Psoas muscle (tissue), 7 donors: ENCODE measurements at regions not wholly inside any gene's neighbourhood (a gene's known extent, or its start where the extent isn't known, plus 50 kb on each side); places are given as distances from the start of the nearest gene placed in this dataset.

Source experiments
- ATAC-seq, 4 donors: fragments of 200-7000 bp; cut with Tn5 transposase; one replicate each; pipeline ENCODE4 v1.9.1; 2020; ENCODE audit warnings: moderate library complexity in 3 of 4, mild to moderate bottlenecking in 2 of 4
- DNase-seq, 2 donors: peaks; one replicate each; pipeline ENCODE4 v3.0.0-alpha.2; 2020
- H3K27ac ChIP-seq: fragments of 200-600 bp; one replicate; pipeline ENCODE4 v1.8.0; 2022
- H3K27me3 ChIP-seq, 3 donors: fragments of 200-600 bp in 1 of 3; one replicate each; pipeline versions ENCODE4 v1.6.1 to v1.8.0; 2013 to 2022; ENCODE audit warnings: low read length in 2 of 3, mild to moderate bottlenecking in 2 of 3, moderate library complexity in 1 of 3; ENCODE audit not compliant: insufficient read depth in 3 of 3
- H3K36me3 ChIP-seq, 2 donors: fragments of 200-600 bp in 1 of 2; one replicate each; pipeline versions ENCODE4 v1.6.1 to v1.8.0; 2013 to 2022; ENCODE audit warnings: low read depth in 1 of 2, mild to moderate bottlenecking in 1 of 2, moderate library complexity in 1 of 2; ENCODE audit not compliant: insufficient read depth in 1 of 2
- H3K4me1 ChIP-seq: fragments of 200-600 bp; one replicate; pipeline ENCODE4 v1.8.0; 2022
- H3K4me3 ChIP-seq: fragments of 200-600 bp; one replicate; pipeline ENCODE4 v1.8.0; 2022; ENCODE audit warnings: mild to moderate bottlenecking
- H3K9me3 ChIP-seq: fragments of 200-600 bp; one replicate; pipeline ENCODE4 v1.8.0; 2022
- WGBS, 3 donors: extraction: QIAGEN DNeasy Blood & Tissue Kit; methylation state at CpG; one replicate each; pipeline versions ENCODE4 v1.1.6 to v1.1.7; 2013; 5-methylcytosine and 5-hydroxymethylcytosine counted together
- intact Hi-C, 2 donors: fragments of 100-400 bp; cut with DNase I; formaldehyde crosslinking; loops; one replicate each; pipeline versions ENCODE4 v1.11.0 to v1.14.2; 2022
- TF ChIP-seq, protein P1 (sequence below): fragments of 200-600 bp; IDR thresholded peaks from one replicate; pipeline ENCODE4 v1.8.0; 2022; ENCODE audit warnings: antibody characterized with exemption
- donor health status: healthy with polysubstance abuse.
- donor health status: DM: no; HTN: no; CAD: no; lungs with moderate emphysema.
- donor health status: Bipolar disorder and iron deficiency.
- donor health status: healthy.
- donor health status: DM: yes; HTN: yes; CAD: no.
- donor health status: DM: no; HTN: no; CAD: no.
- donor health status: DM: yes; HTN: yes; CAD: no.

DNA sequence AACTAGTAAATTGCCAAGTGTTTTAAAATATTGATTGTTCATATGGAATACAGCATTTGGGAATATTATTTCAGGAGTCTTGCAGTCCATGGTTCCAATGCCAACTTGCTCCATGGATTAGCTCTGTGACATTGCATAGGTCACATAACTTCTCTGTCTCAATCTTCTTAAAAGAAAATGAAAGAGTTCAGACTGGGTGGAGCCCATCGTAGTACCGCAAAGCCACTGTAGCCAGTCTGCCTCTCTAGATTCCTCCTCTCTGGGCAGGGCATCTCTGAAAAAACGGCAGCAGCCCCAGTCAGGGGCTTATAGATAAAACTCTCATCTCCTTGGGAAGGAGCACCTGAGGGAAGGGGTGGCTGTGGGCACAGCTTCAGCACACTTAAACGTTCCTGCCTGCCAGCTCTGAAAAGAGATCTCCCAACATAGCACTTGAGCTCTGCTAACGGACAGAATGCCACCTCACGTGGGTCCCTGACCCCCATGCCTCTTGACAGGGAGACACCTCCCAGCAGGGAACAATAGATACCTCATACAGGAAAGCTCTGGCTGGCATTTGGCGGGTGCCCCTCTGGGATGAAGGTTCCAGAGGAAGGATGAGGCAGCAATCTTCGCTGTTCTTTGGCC, 168.8 kb upstream of the CNTN4 start:
- ATAC-seq (no peak), DNase-seq (no peak)
- Histone ChIP-seq H3K27me3 (no peaks in the 10 kb centered on the region), H3K9me3 (no peaks in the 10 kb centered on the region), H3K27ac (no peak overlapping the region), H3K4me3 (no peak overlapping the region), H3K36me3 (no peaks in the 10 kb centered on the region), H3K4me1 (no peaks in the 10 kb centered on the region)
- 74 to 78% (median 75%) methylated on average over 8 of the region's 8 CpGs for WGBS, 3 donors
- intact Hi-C loops = no loop called here
- TF ChIP-seq, protein P1, sequence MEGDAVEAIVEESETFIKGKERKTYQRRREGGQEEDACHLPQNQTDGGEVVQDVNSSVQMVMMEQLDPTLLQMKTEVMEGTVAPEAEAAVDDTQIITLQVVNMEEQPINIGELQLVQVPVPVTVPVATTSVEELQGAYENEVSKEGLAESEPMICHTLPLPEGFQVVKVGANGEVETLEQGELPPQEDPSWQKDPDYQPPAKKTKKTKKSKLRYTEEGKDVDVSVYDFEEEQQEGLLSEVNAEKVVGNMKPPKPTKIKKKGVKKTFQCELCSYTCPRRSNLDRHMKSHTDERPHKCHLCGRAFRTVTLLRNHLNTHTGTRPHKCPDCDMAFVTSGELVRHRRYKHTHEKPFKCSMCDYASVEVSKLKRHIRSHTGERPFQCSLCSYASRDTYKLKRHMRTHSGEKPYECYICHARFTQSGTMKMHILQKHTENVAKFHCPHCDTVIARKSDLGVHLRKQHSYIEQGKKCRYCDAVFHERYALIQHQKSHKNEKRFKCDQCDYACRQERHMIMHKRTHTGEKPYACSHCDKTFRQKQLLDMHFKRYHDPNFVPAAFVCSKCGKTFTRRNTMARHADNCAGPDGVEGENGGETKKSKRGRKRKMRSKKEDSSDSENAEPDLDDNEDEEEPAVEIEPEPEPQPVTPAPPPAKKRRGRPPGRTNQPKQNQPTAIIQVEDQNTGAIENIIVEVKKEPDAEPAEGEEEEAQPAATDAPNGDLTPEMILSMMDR = no peak

DNA sequence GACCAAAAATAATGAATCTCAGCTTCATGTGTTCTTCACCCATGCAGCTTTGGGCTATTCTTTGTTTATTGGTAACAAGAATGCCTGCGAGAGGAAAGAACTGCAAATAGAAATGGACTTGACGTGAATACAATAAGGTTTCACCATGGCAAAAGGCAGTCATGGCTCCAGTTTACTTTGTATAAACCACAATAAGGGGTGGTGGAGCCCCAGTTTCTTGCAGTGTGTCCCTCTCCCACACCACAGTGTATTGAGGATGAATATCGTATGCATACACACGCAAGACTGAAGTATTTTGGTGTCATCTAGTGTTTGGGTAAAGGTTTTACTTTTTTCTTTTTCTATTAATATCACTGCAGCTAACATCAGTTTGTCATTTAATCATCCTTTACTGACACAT, 159.7 kb upstream of the CNTN4 start:
- TF ChIP-seq, protein P1 = no peak
- 82 to 85% (median 84%) methylated on average over 4 of the region's 4 CpGs for WGBS, 3 donors
- intact Hi-C loops = no loop called here

DNA sequence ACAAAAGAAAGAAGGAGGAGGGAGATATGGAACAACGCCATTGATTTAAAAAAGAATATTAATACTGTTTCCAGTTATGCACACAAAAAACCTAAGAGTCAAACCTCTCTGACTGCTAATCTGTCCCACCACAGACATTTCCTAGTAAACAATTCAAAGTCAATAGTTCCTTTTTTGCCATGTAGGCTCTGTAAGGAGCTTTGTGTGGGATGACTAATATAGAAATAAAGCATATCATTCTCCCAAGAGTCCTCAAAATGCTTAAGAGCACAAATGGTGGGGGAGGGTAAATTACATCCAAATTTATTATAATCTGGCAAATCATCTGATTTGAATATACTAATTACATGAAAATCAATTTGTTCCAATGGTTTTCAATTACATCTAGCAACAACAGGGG, 155.9 kb upstream of the CNTN4 start:
- H3K36me3 ChIP-seq = no peaks in the 10 kb centered on the region
- no peaks in the 10 kb centered on the region for H3K4me1 ChIP-seq
- intact Hi-C loops = no loop called here
- 79 to 93% (median 84%) methylated on average over 1 of the region's 1 CpG for WGBS, 3 donors
- DNase-seq = no peak
- H3K9me3 ChIP-seq = no peaks in the 10 kb centered on the region
- H3K27ac ChIP-seq = no peak overlapping the region
- no peak overlapping the region for H3K4me3 ChIP-seq
- TF ChIP-seq, protein P1 = no peak
- H3K27me3 ChIP-seq = no peaks in the 10 kb centered on the region
- ATAC-seq = no peak

More for the DNA sequence above, 159.7 kb upstream of the CNTN4 start:
- H3K9me3 ChIP-seq = no peaks in the 10 kb centered on the region
- DNase-seq = no peak
- no peaks in the 10 kb centered on the region for H3K4me1 ChIP-seq
- no peaks in the 10 kb centered on the region for H3K27me3 ChIP-seq
- no peak overlapping the region for H3K4me3 ChIP-seq
- H3K27ac ChIP-seq = no peak overlapping the region
- no peak for ATAC-seq
- H3K36me3 ChIP-seq = no peaks in the 10 kb centered on the region

DNA sequence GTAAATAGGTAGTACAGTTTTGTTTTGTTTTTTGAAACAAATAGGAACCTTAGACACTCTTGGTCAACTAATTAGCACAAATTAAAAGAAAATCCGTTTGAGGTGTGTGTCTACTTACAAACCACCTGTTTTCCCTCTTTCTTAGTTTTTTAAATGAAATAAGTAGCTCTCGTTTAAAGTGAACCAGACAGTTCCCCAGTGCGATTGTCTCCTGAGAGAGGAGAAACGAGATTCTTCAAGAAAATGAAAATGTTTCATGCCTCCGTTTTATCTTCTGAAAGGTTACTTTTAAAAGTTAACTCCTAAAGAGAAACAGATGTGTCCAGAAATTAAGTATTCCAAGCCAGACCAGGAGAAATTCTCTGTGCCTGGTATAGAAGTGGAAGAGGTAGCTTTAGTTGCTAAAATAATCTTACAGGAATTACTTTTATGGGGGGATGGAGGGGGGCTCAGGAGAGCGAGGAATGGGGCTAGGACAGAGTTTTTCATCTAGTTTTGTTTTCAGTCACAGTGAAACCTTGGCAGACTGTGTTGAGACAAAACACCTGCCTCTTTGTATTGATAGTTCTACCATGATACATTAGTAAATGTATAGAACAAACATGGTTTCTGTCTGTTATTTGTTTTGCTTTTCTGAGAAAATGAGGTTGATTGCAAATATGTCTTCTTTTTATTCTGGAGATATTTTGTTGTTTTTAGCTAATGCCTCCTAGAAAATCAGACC, 155.1 kb upstream of the CNTN4 start:
- ATAC-seq = no peak

More for the DNA sequence above, 155.1 kb upstream of the CNTN4 start:
- intact Hi-C loops = no loop called here
- H3K4me3 ChIP-seq = no peak overlapping the region
- no peaks in the 10 kb centered on the region for H3K27me3 ChIP-seq
- DNase-seq = no peak
- no peaks in the 10 kb centered on the region for H3K9me3 ChIP-seq
- TF ChIP-seq, protein P1 = no peak
- no peaks in the 10 kb centered on the region for H3K36me3 ChIP-seq
- WGBS, 3 donors = 27 to 36% (median 33%) methylated on average over 6 of the region's 6 CpGs
- no peaks in the 10 kb centered on the region for H3K4me1 ChIP-seq
- no peak overlapping the region for H3K27ac ChIP-seq
